HCT116 (cell line): ENCODE measurements at regions not wholly inside any gene's neighbourhood (a gene's known extent, or its start where the extent isn't known, plus 50 kb on each side); places are given as distances from the start of the nearest gene placed in this dataset.

Source experiments
- ATAC-seq: fragments of 200-7000 bp; cut with Tn5 transposase; 2 replicates; pipeline ENCODE4 v1.9.1; 2020; ENCODE audit warnings: mild to moderate bottlenecking, moderate library complexity
- BruUV-seq: library from RNA; stranded (reverse); fragments of 400-500 nt; replicated peaks from 2 replicates; lab custom pipeline; 2021; lab: Mats Ljungman, UMichigan
- CTCF ChIA-PET: fragments of 300-600 bp; sonication (Branson Sonifier 250); formaldehyde crosslinking; loops from one replicate; lab custom pipeline; 2021; ENCODE audit warnings: antibody characterized with exemption; lab: Charles Lee
- POLR2A ChIA-PET: fragments of 300-600, 350-600 bp; sonication (Branson Sonifier 250); formaldehyde crosslinking; loops from one replicate; lab custom pipeline; 2021; ENCODE audit warnings: antibody characterized with exemption; lab: Charles Lee
- RAD21 ChIA-PET, 2 experiments: fragments of 300-600 bp; sonication (Branson Sonifier 250); formaldehyde crosslinking; loops; one replicate each; lab custom pipeline; 2023; ENCODE audit warnings: low total read pairs in 2 of 2; ENCODE audit not compliant: uncharacterized antibody in 2 of 2, unreplicated experiment in 2 of 2, low non-redundant PET in 1 of 2; lab: Charles Lee
- DNase-seq: peaks from one replicate; pipeline ENCODE4 v3.0.0-alpha.2; 2010; ENCODE audit warnings: low read depth, low spot score
- H2AFZ ChIP-seq: fragments of 200-600 bp; shearing (Covaris generic), sonication (generic); 2 replicates; pipeline ENCODE4 v1.6.1; 2017; ENCODE audit warnings: low read depth, mixed run types, mixed read lengths, antibody characterized with exemption, low read length; ENCODE audit not compliant: poor library complexity, severe bottlenecking
- H3K27ac ChIP-seq: 2 replicates; pipeline ENCODE4 v1.5.1; 2012; ENCODE audit warnings: low read depth, low read length
- H3K27me3 ChIP-seq: fragments of 200-600 bp; sonication (generic); 2 replicates; pipeline ENCODE4 v1.6.1; 2016; ENCODE audit warnings: mixed run types, low read length, mixed read lengths; ENCODE audit not compliant: insufficient read depth
- H3K36me3 ChIP-seq, 2 experiments: fragments of 200-500 bp in 1 of 2; fragments of 200-600 bp in 1 of 2; sonication (Bioruptor generic) in 1 of 2; sonication (generic) in 1 of 2; 2 replicates each; pipeline versions ENCODE4 v1.5.1 to v1.6.1; 2014 to 2016; ENCODE audit warnings: low read length in 2 of 2, inconsistent platforms in 1 of 2, mixed read lengths in 1 of 2, mixed run types in 1 of 2; ENCODE audit not compliant: insufficient read depth in 2 of 2, control insufficient read depth in 1 of 2
- H3K4me1 ChIP-seq, 2 experiments: fragments of 200-600 bp in 1 of 2; sonication (generic) in 1 of 2; 2 replicates each; pipeline versions ENCODE4 v1.5.1 to v1.6.1; 2012 to 2017; ENCODE audit warnings: low read length in 2 of 2, inconsistent platforms in 1 of 2, mild to moderate bottlenecking in 1 of 2, mixed read lengths in 1 of 2, mixed run types in 1 of 2, moderate library complexity in 1 of 2; ENCODE audit not compliant: insufficient read depth in 2 of 2, control insufficient read depth in 1 of 2
- H3K4me2 ChIP-seq: fragments of 200-600 bp; sonication (generic); 2 replicates; pipeline ENCODE4 v1.6.1; 2017; ENCODE audit warnings: mixed run types, low read length, mixed read lengths
- H3K4me3 ChIP-seq, 2 experiments: fragments of 200-600 bp in 1 of 2; sonication (generic) in 1 of 2; replicated peaks in 1 of 2; 2 replicates each; pipeline ENCODE4 v1.5.1; 2011 to 2016; ENCODE audit warnings: low read length in 2 of 2, control low read depth in 1 of 2, low read depth in 1 of 2, mild to moderate bottlenecking in 1 of 2, mixed read lengths in 1 of 2, mixed run types in 1 of 2
- H3K79me2 ChIP-seq: fragments of 200-600 bp; sonication (generic); 2 replicates; pipeline ENCODE4 v1.6.1; 2017; ENCODE audit warnings: mild to moderate bottlenecking, mixed run types, low read length, moderate library complexity, mixed read lengths; ENCODE audit not compliant: insufficient read depth
- H3K9ac ChIP-seq: fragments of 200-600 bp; sonication (generic); 2 replicates; pipeline ENCODE4 v1.6.1; 2016; ENCODE audit warnings: low read length, mixed read lengths
- H3K9me2 ChIP-seq: fragments of 200-600 bp; sonication (generic), shearing (Covaris generic); 2 replicates; pipeline ENCODE4 v1.6.1; 2017; ENCODE audit warnings: mixed run types, mild to moderate bottlenecking, moderate library complexity; ENCODE audit not compliant: insufficient read depth
- H3K9me3 ChIP-seq, 2 experiments: fragments of 200-500 bp in 1 of 2; fragments of 200-600 bp in 1 of 2; sonication (Bioruptor generic) in 1 of 2; sonication (generic) in 1 of 2; 2 replicates each; pipeline ENCODE4 v1.6.1; 2014 to 2017; ENCODE audit warnings: low read length in 2 of 2, mixed read lengths in 2 of 2, inconsistent platforms in 1 of 2, low read depth in 1 of 2, mild to moderate bottlenecking in 1 of 2, mixed run types in 1 of 2, moderate library complexity in 1 of 2; ENCODE audit not compliant: control insufficient read depth in 1 of 2, insufficient read depth in 1 of 2
- H4K20me1 ChIP-seq: fragments of 200-600 bp; sonication (generic), shearing (Covaris generic); 2 replicates; pipeline ENCODE4 v1.6.1; 2017; ENCODE audit warnings: mixed run types, mild to moderate bottlenecking, moderate library complexity; ENCODE audit not compliant: insufficient read depth
- ELF1 ChIP-seq: IDR thresholded peaks from 2 replicates; pipeline ENCODE4 v1.6.1; 2012; ENCODE audit warnings: low read depth, borderline replicate concordance
- EZH2 ChIP-seq: fragments of 200-600 bp; sonication (generic); IDR thresholded peaks from 2 replicates; pipeline ENCODE4 v1.6.1; 2017; ENCODE audit warnings: antibody characterized with exemption, mixed run types
- EZH2phosphoT487 ChIP-seq: fragments of 200-600 bp; IDR thresholded peaks from 2 replicates; pipeline ENCODE4 v1.6.1; 2018; ENCODE audit warnings: antibody characterized with exemption, borderline replicate concordance
- FOSL1 ChIP-seq: IDR thresholded peaks from 2 replicates; pipeline ENCODE4 v1.6.1; 2012; ENCODE audit warnings: low read depth
- POLR2A ChIP-seq: IDR thresholded peaks from 2 replicates; pipeline ENCODE4 v1.7.0; 2011; ENCODE audit warnings: borderline replicate concordance; ENCODE audit not compliant: insufficient read depth, insufficient read length; ENCODE audit errors: extremely low read depth
- POLR2AphosphoS5 ChIP-seq: IDR thresholded peaks from 2 replicates; pipeline ENCODE4 v1.6.1; 2011; ENCODE audit warnings: mild to moderate bottlenecking, low read depth, low read length, moderate library complexity
- RAD21 ChIP-seq: IDR thresholded peaks from 2 replicates; pipeline ENCODE4 v1.6.1; 2012; ENCODE audit warnings: low read depth, mild to moderate bottlenecking
- SIN3A ChIP-seq: IDR thresholded peaks from 2 replicates; pipeline ENCODE4 v1.6.1; 2012; ENCODE audit warnings: low read depth
- SRF ChIP-seq: IDR thresholded peaks from 2 replicates; pipeline ENCODE4 v1.6.1; 2012; ENCODE audit warnings: low read depth
- TCF7L2 ChIP-seq: IDR thresholded peaks from 2 replicates; pipeline ENCODE4 v1.7.0; 2011; ENCODE audit warnings: borderline replicate concordance, inconsistent platforms; ENCODE audit not compliant: insufficient read depth, insufficient read length; ENCODE audit errors: extremely low read depth
- YY1 ChIP-seq: IDR thresholded peaks from 2 replicates; pipeline ENCODE4 v1.6.1; 2011; ENCODE audit warnings: low read length, low read depth, moderate library complexity, mild to moderate bottlenecking; ENCODE audit not compliant: insufficient replicate concordance; ENCODE audit errors: extremely low read depth
- ZNF274 ChIP-seq: fragments of 200-500 bp; sonication (Bioruptor generic); IDR thresholded peaks from 2 replicates; pipeline ENCODE4 v1.6.1; 2014; ENCODE audit warnings: mild to moderate bottlenecking, low read depth, low read length, inconsistent platforms
- intact Hi-C: fragments of 100-400 bp; cut with micrococcal nuclease; formaldehyde crosslinking; loops from 2 replicates; pipeline ENCODE4 v1.10.0; 2022
- TF ChIP-seq, protein P1 (sequence below): IDR thresholded peaks from 2 replicates; pipeline ENCODE4 v1.6.1; 2012
- TF ChIP-seq, protein P2 (sequence below): IDR thresholded peaks from 2 replicates; pipeline ENCODE4 v1.6.1; 2012
- TF ChIP-seq, protein P3 (sequence below): IDR thresholded peaks from 2 replicates; pipeline ENCODE4 v1.6.1; 2012; ENCODE audit warnings: low read depth
- TF ChIP-seq, protein P4 (sequence below), 3 experiments: fragments of 200-600 bp in 1 of 3; sonication (generic) in 1 of 3; IDR thresholded peaks in 2 of 3; conservative IDR thresholded peaks in 1 of 3; 2 replicates each; pipeline ENCODE4 v1.5.1; 2012 to 2017; ENCODE audit warnings: low read depth in 2 of 3, low read length in 2 of 3, antibody characterized with exemption in 1 of 3, borderline replicate concordance in 1 of 3, control low read depth in 1 of 3, mild to moderate bottlenecking in 1 of 3, mixed read lengths in 1 of 3, mixed run types in 1 of 3, moderate library complexity in 1 of 3; ENCODE audit not compliant: insufficient read depth in 1 of 3

DNA sequence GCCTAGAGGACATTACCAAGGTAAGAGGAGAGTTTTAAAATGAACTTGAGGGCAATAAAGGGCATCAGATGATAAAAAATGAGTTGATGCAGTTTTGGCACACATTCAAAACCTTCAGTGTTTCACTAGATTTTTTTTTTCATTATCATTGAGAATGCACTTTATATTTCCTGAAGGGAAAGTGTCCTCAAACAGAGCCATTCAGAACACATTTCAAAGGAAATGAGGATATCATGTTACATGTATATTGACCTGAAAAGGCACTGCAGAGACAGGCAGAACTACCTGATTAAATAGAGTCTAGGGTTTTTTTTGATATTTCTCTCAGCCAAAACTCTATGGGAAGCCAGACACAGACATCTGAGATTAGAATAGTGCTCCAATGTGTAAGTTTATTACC lies 454.0 kb downstream of the NEBL start:
- Histone ChIP-seq H3K4me1 (no peaks in the 10 kb centered on the region), H3K79me2 (no peaks in the 10 kb centered on the region), H3K9ac (no peak overlapping the region), H3K4me2 (no peak overlapping the region), H3K27ac (no peak overlapping the region), H3K9me3 (peaks cover 3 to 8% of the 10 kb centered on the region in 2 experiments; a peak in 2 of 4 replicates), H4K20me1 (no peaks in the 10 kb centered on the region), H3K36me3 (no peaks in the 10 kb centered on the region), H2AFZ (no peak overlapping the region), H3K4me3 (no peak overlapping the region), H3K27me3 (no peaks in the 10 kb centered on the region), H3K9me2 (no peaks in the 10 kb centered on the region)
- ChIA-PET RAD21 (no interaction called here), POLR2A (no interaction called here), CTCF (no interaction called here)
- DNase-seq, result no peak
- ATAC-seq, result no peak
- intact Hi-C loops, result no loop called here
- no peak for TF ChIP-seq ZNF274
- TF ChIP-seq EZH2phosphoT487, result no peak
- TF ChIP-seq, protein P1, sequence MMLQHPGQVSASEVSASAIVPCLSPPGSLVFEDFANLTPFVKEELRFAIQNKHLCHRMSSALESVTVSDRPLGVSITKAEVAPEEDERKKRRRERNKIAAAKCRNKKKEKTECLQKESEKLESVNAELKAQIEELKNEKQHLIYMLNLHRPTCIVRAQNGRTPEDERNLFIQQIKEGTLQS, result no peak
- TF ChIP-seq RAD21, result no peak
- TF ChIP-seq, protein P2, sequence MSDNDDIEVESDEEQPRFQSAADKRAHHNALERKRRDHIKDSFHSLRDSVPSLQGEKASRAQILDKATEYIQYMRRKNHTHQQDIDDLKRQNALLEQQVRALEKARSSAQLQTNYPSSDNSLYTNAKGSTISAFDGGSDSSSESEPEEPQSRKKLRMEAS, result no peak
- no peak for TF ChIP-seq EZH2
- TF ChIP-seq ELF1, result no peak
- BruUV-seq, result no TSS peak

DNA sequence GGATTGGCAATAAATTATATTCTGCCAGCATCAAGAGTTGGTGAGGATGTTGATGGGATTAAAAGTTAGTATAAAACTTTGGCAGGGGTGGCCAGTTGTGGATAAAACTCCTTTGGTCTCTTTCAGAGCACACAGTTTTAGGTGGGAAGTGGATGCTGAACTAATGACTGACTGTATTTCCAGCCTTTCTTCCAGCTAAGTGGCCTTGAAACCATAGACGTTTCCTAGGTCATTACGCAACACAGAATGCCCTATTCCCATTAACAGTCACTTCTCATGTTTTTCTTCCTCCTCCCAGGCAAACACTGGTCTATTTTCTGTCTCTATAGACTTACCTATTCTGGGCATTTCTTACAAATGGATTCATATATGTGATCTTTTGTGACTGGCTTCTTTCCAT lies 467.4 kb downstream of the NEBL start:
- H3K4me3 ChIP-seq, result no peak overlapping the region
- DNase-seq (no peak), ATAC-seq (no peak)
- CTCF ChIA-PET, result no interaction called here
- no peaks in the 10 kb centered on the region for H3K79me2 ChIP-seq
- H3K4me1 ChIP-seq, result no peaks in the 10 kb centered on the region
- H3K9me2 ChIP-seq, result no peaks in the 10 kb centered on the region
- no peak overlapping the region for H3K9ac ChIP-seq
- no peak overlapping the region for H3K27ac ChIP-seq
- BruUV-seq, result no TSS peak
- H3K27me3 ChIP-seq, result no peaks in the 10 kb centered on the region
- no peaks in the 10 kb centered on the region for H4K20me1 ChIP-seq
- peaks cover 4 to 27% of the 10 kb centered on the region in 2 experiments; a peak in 2 of 4 replicates for H3K9me3 ChIP-seq
- POLR2A ChIA-PET, result no interaction called here
- no peak overlapping the region for H3K4me2 ChIP-seq
- H3K36me3 ChIP-seq, result no peaks in the 10 kb centered on the region
- intact Hi-C loops, result no loop called here
- no peak overlapping the region for H2AFZ ChIP-seq
- RAD21 ChIA-PET, result no interaction called here
- TF ChIP-seq TCF7L2, result no peak
- no peak for TF ChIP-seq ZNF274
- TF ChIP-seq ELF1, result no peak
- TF ChIP-seq, protein P3, sequence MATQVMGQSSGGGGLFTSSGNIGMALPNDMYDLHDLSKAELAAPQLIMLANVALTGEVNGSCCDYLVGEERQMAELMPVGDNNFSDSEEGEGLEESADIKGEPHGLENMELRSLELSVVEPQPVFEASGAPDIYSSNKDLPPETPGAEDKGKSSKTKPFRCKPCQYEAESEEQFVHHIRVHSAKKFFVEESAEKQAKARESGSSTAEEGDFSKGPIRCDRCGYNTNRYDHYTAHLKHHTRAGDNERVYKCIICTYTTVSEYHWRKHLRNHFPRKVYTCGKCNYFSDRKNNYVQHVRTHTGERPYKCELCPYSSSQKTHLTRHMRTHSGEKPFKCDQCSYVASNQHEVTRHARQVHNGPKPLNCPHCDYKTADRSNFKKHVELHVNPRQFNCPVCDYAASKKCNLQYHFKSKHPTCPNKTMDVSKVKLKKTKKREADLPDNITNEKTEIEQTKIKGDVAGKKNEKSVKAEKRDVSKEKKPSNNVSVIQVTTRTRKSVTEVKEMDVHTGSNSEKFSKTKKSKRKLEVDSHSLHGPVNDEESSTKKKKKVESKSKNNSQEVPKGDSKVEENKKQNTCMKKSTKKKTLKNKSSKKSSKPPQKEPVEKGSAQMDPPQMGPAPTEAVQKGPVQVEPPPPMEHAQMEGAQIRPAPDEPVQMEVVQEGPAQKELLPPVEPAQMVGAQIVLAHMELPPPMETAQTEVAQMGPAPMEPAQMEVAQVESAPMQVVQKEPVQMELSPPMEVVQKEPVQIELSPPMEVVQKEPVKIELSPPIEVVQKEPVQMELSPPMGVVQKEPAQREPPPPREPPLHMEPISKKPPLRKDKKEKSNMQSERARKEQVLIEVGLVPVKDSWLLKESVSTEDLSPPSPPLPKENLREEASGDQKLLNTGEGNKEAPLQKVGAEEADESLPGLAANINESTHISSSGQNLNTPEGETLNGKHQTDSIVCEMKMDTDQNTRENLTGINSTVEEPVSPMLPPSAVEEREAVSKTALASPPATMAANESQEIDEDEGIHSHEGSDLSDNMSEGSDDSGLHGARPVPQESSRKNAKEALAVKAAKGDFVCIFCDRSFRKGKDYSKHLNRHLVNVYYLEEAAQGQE, result no peak
- no peak for TF ChIP-seq SIN3A
- no peak for TF ChIP-seq SRF
- no peak for TF ChIP-seq POLR2A
- TF ChIP-seq POLR2AphosphoS5, result no peak
- TF ChIP-seq EZH2, result no peak
- TF ChIP-seq, protein P4, sequence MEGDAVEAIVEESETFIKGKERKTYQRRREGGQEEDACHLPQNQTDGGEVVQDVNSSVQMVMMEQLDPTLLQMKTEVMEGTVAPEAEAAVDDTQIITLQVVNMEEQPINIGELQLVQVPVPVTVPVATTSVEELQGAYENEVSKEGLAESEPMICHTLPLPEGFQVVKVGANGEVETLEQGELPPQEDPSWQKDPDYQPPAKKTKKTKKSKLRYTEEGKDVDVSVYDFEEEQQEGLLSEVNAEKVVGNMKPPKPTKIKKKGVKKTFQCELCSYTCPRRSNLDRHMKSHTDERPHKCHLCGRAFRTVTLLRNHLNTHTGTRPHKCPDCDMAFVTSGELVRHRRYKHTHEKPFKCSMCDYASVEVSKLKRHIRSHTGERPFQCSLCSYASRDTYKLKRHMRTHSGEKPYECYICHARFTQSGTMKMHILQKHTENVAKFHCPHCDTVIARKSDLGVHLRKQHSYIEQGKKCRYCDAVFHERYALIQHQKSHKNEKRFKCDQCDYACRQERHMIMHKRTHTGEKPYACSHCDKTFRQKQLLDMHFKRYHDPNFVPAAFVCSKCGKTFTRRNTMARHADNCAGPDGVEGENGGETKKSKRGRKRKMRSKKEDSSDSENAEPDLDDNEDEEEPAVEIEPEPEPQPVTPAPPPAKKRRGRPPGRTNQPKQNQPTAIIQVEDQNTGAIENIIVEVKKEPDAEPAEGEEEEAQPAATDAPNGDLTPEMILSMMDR (IDR thresholded peaks at IDR 0.05 in 2 of 3, conservative IDR thresholded peaks at IDR 0.05 in 1 of 3; ENCODE audit: borderline replicate concordance in 1 of 3, insufficient read depth in 1 of 3, low read depth in 2 of 3, low read length in 2 of 3), result no peak
- no peak for TF ChIP-seq YY1
- no peak for TF ChIP-seq FOSL1
